ENCODE measurements at regions not wholly inside any gene's neighbourhood (a gene's known extent, or its start where the extent isn't known, plus 50 kb on each side); places are given as distances from the start of the nearest gene placed in this dataset.

- no peak for TF ChIP-seq CTCF (conservative IDR thresholded peaks at IDR 0.05; ENCODE audit: low read depth in 2 of 2)
- TF ChIP-seq POLR2AphosphoS5 (IDR thresholded peaks at IDR 0.05; ENCODE audit: low read depth), result no peak
- TF ChIP-seq EZH2 (IDR thresholded peaks at IDR 0.05; ENCODE audit: low read depth, unreplicated experiment), result no peak
- no peak for TF ChIP-seq REST (IDR thresholded peaks at IDR 0.05; ENCODE audit: unreplicated experiment)
- TF ChIP-seq ZNF114 (CRISPR knock-in tag; IDR thresholded peaks at IDR 0.05), result no peak
- TF ChIP-seq NANOG (IDR thresholded peaks at IDR 0.05; ENCODE audit: borderline replicate concordance), result no peak
- TF ChIP-seq ZNF331 (CRISPR knock-in tag; IDR thresholded peaks at IDR 0.05; ENCODE audit: low read depth), result no peak
- TF ChIP-seq ETS1 (IDR thresholded peaks at IDR 0.05), result no peak
These were observed 275.6 kb upstream of the PROK2 start for GRCh38 chr3:72060447-72061034.
